OCI-LY1 (cell line): ENCODE measurements at regions not wholly inside any gene's neighbourhood (a gene's known extent, or its start where the extent isn't known, plus 50 kb on each side); places are given as distances from the start of the nearest gene placed in this dataset.

Experiments used
- EZH2 ChIP-seq: fragments of 200-600 bp; sonication (generic), shearing (Covaris generic); IDR thresholded peaks from 2 replicates; pipeline ENCODE4 v1.8.0; 2017; ENCODE audit warnings: borderline replicate concordance, mixed run types, mild to moderate bottlenecking, antibody characterized with exemption, low read length, moderate library complexity, mixed read lengths
- TF ChIP-seq, protein P1 (sequence below): fragments of 200-600 bp; sonication (generic), shearing (Covaris generic); IDR thresholded peaks from 2 replicates; pipeline ENCODE4 v1.5.1; 2017; ENCODE audit warnings: mild to moderate bottlenecking, antibody characterized with exemption, low read length, moderate library complexity, mixed read lengths

DNA sequence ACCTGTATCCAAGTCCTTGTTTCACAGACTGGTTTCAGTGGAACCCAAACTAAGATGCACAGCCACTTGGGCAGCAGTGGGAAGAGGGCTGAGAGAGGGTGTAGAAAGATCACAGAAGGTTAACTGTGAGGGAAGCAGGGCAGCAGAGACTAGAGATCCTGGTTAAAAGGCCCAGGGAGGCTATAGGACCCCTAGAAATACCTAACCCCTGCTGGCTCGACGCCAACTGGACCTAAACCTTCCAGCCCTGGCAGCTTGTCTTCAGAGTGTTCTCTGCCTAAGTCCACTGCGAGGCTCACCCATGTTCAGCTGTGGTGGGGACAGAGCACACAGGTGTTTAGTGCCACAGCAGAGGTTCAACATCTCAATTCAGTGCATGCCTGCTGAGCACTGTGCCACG, 96.5 kb downstream of the ZNF621 start:
- TF ChIP-seq, protein P1, sequence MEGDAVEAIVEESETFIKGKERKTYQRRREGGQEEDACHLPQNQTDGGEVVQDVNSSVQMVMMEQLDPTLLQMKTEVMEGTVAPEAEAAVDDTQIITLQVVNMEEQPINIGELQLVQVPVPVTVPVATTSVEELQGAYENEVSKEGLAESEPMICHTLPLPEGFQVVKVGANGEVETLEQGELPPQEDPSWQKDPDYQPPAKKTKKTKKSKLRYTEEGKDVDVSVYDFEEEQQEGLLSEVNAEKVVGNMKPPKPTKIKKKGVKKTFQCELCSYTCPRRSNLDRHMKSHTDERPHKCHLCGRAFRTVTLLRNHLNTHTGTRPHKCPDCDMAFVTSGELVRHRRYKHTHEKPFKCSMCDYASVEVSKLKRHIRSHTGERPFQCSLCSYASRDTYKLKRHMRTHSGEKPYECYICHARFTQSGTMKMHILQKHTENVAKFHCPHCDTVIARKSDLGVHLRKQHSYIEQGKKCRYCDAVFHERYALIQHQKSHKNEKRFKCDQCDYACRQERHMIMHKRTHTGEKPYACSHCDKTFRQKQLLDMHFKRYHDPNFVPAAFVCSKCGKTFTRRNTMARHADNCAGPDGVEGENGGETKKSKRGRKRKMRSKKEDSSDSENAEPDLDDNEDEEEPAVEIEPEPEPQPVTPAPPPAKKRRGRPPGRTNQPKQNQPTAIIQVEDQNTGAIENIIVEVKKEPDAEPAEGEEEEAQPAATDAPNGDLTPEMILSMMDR, result no peak
- TF ChIP-seq EZH2, result no peak
